H1 (cell line): ENCODE measurements at regions not wholly inside any gene's neighbourhood (a gene's known extent, or its start where the extent isn't known, plus 50 kb on each side); places are given as distances from the start of the nearest gene placed in this dataset.

ENCODE experiments used
- CBX8 ChIP-seq: fragments of 300-800, 300-1000 bp; sonication (generic); IDR thresholded peaks from 2 replicates; pipeline ENCODE4 v1.7.1; 2016; ENCODE audit warnings: low read depth, low read length, borderline replicate concordance
- EP300 ChIP-seq, 2 experiments: IDR thresholded peaks; 1 replicate in 1 of 2; 2 replicates in 1 of 2; pipeline ENCODE4 v1.6.1; 2011 to 2012; ENCODE audit warnings: low read depth in 2 of 2, low read length in 2 of 2, mild to moderate bottlenecking in 2 of 2, borderline replicate concordance in 1 of 2, inconsistent platforms in 1 of 2, moderate library complexity in 1 of 2
- EZH2 ChIP-seq: fragments of 200-600 bp; sonication (generic); IDR thresholded peaks from 2 replicates; pipeline ENCODE4 v1.7.1; 2012; ENCODE audit warnings: low read depth, mild to moderate bottlenecking, moderate library complexity, low read length, inconsistent platforms; ENCODE audit not compliant: severe bottlenecking
- GABPA ChIP-seq: IDR thresholded peaks from 2 replicates; pipeline ENCODE4 v1.6.1; 2011; ENCODE audit warnings: mild to moderate bottlenecking, low read length, moderate library complexity, borderline replicate concordance; ENCODE audit not compliant: insufficient read depth
- HDAC2 ChIP-seq, 2 experiments: fragments of 300-600 bp in 1 of 2; sonication (generic) in 1 of 2; IDR thresholded peaks; 2 replicates each; pipeline ENCODE4 v1.6.1; 2011 to 2012; ENCODE audit warnings: low read depth in 2 of 2, low read length in 2 of 2, mild to moderate bottlenecking in 2 of 2, moderate library complexity in 2 of 2, borderline replicate concordance in 1 of 2, inconsistent platforms in 1 of 2
- JUND ChIP-seq: IDR thresholded peaks from 2 replicates; pipeline ENCODE4 v1.6.1; 2011; ENCODE audit warnings: mild to moderate bottlenecking, improper control_type of control experiment, low read length
- KDM1A ChIP-seq: fragments of 200-600, 300-600 bp; sonication (generic); IDR thresholded peaks from 2 replicates; pipeline ENCODE4 v1.7.1; 2016; ENCODE audit warnings: mild to moderate bottlenecking, low read length, borderline replicate concordance
- MAFK ChIP-seq: IDR thresholded peaks from 2 replicates; pipeline ENCODE4 v1.6.1; 2012; ENCODE audit warnings: low read depth, mild to moderate bottlenecking, improper control_type of control experiment, low read length
- SP1 ChIP-seq: IDR thresholded peaks from 2 replicates; pipeline ENCODE4 v1.6.1; 2011; ENCODE audit warnings: low read depth, low read length
- SRF ChIP-seq: IDR thresholded peaks from 2 replicates; pipeline ENCODE4 v1.6.1; 2011; ENCODE audit warnings: mild to moderate bottlenecking, low read depth, low read length, moderate library complexity
- TAF1 ChIP-seq: IDR thresholded peaks from 2 replicates; pipeline ENCODE4 v1.6.1; 2011; ENCODE audit warnings: mild to moderate bottlenecking, low read depth, low read length
- ZNF274 ChIP-seq: IDR thresholded peaks from 2 replicates; pipeline ENCODE4 v1.7.0; 2012; ENCODE audit warnings: low read length, borderline replicate concordance; ENCODE audit errors: extremely low read depth
- TF ChIP-seq, protein P1 (sequence below), 3 experiments: IDR thresholded peaks; 1 replicate in 2 of 3; 2 replicates in 1 of 3; pipeline versions ENCODE4 v1.5.1 to v1.6.1; 2011; ENCODE audit warnings: low read length in 3 of 3, mild to moderate bottlenecking in 3 of 3, inconsistent platforms in 2 of 3, low read depth in 1 of 3, moderate library complexity in 1 of 3; ENCODE audit not compliant: insufficient read depth in 1 of 3; ENCODE audit errors: control extremely low read depth in 1 of 3
- TF ChIP-seq, protein P2 (sequence below): IDR thresholded peaks from 2 replicates; pipeline ENCODE4 v1.6.1; 2012; ENCODE audit warnings: low read length, inconsistent platforms

DNA sequence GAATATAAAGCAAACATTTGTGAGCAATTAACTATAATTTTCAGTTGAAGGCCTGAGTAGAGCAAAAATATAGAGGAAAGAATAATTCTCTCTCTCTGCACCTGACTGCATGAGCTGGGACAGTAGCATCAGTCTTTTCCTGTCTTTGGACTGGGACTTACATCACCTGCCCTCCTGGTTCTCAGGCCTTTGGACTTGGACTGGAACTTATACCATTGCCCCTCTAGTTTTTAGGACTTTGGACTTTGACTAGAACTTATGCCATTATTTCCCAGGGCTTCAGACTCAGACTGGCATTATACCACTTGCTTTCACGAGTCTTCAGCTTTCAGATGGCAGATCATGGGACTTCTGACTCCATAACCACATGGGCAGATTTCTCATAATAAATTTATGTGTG lies 81.0 kb upstream of the SLC25A13 start:
- TF ChIP-seq EP300 (IDR thresholded peaks at IDR 0.05; ENCODE audit: borderline replicate concordance in 1 of 2, low read depth in 2 of 2, low read length in 2 of 2) (no peak), MAFK (no peak), GABPA (no peak), HDAC2 (IDR thresholded peaks at IDR 0.05; ENCODE audit: borderline replicate concordance in 1 of 2, low read depth in 2 of 2, low read length in 2 of 2) (no peak), EZH2 (no peak), SRF (no peak), SP1 (no peak), JUND (no peak), CBX8 (no peak), ZNF274 (no peak), KDM1A (no peak), TAF1 (no peak)
- TF ChIP-seq, protein P1, sequence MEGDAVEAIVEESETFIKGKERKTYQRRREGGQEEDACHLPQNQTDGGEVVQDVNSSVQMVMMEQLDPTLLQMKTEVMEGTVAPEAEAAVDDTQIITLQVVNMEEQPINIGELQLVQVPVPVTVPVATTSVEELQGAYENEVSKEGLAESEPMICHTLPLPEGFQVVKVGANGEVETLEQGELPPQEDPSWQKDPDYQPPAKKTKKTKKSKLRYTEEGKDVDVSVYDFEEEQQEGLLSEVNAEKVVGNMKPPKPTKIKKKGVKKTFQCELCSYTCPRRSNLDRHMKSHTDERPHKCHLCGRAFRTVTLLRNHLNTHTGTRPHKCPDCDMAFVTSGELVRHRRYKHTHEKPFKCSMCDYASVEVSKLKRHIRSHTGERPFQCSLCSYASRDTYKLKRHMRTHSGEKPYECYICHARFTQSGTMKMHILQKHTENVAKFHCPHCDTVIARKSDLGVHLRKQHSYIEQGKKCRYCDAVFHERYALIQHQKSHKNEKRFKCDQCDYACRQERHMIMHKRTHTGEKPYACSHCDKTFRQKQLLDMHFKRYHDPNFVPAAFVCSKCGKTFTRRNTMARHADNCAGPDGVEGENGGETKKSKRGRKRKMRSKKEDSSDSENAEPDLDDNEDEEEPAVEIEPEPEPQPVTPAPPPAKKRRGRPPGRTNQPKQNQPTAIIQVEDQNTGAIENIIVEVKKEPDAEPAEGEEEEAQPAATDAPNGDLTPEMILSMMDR (IDR thresholded peaks at IDR 0.05; ENCODE audit: control extremely low read depth in 1 of 3, insufficient read depth in 1 of 3, low read depth in 1 of 3, low read length in 3 of 3), result no peak
- TF ChIP-seq, protein P2, sequence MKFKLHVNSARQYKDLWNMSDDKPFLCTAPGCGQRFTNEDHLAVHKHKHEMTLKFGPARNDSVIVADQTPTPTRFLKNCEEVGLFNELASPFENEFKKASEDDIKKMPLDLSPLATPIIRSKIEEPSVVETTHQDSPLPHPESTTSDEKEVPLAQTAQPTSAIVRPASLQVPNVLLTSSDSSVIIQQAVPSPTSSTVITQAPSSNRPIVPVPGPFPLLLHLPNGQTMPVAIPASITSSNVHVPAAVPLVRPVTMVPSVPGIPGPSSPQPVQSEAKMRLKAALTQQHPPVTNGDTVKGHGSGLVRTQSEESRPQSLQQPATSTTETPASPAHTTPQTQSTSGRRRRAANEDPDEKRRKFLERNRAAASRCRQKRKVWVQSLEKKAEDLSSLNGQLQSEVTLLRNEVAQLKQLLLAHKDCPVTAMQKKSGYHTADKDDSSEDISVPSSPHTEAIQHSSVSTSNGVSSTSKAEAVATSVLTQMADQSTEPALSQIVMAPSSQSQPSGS, result no peak
